ENCODE measurements at regions not wholly inside any gene's neighbourhood (a gene's known extent, or its start where the extent isn't known, plus 50 kb on each side); places are given as distances from the start of the nearest gene placed in this dataset.

DNA sequence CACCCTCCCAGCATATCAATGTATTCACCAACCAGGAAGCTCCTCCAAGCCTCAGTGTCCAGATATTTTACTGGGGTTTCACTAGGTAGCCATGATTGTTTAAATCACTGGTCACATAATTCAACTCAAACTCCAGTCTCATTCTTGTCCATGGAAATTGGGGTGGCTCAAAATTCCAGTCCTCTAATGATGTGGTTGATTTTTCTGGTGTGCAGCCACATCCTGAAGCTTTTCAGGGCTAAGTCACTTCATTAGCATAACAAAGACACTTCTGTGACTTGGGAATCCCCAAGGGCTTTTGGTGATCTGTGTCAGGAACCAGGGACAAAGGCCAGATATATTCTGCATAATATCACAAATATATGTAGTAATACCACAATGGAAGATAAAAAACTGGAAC, 786.9 kb upstream of the IGFBP3 start:
- no peak for DNase-seq

DNA sequence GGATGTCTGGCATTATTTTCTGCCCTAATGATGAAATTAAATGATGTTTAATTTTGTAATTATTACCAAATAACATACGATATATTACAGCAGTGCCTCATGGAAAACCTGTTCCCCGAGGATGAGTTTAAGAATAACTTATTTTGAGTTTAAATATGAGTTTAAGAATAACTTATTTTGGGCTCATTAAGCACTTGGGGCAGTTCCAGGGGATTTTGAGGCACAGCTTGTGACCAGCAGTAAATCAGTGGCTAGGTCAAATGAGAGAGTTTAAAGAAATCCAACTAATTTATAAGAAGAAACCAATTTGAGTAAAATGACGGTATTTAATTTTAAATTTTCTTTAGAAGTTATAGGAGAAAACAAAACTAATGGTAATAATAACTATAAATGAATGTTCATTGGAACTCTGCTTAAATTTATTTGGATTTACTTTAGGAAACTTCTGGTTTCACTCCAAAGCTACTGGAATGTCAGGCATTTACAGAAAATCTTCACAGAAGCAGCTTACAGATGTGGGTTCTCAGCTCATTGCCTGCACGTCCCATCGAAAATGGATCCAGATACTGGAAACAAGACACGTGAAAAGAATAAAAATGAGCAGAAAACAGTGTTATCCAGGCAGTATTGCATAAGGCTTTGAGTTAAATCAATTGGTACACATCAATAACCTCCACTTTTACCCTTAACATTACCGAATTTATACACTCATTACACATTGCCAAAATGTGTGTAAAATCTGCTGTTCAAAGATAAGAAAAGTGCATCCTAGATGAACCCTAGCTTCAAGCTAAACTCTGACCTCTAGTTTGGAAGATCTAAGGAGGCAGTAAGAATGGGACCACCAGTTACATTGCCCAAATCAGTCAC, 784.5 kb upstream of the IGFBP3 start:
- no peak for DNase-seq

DNA sequence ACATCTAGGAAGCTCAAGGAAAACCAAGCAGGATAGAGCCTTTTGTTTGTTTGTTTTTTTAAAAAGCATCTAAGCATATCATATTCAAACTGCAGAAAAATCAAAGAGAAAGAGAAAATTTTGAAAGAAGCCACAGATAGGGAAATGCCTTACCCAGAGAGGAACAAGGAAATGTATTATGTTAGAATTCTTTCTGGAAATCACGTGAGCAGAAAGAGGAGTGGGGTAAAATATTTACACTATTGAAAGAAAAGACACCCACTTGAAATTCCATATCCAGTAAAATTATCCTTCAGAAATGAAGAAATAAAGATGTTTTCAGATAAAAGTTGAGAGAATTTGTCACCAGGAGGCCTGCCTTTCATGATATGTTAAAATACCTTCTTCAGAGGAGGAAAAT, 775.7 kb upstream of the IGFBP3 start:
- no peak for DNase-seq

- DNase-seq: no peak
These were observed 774.1 kb upstream of the IGFBP3 start for GRCh38 chr7:46695051-46695708.

DNA sequence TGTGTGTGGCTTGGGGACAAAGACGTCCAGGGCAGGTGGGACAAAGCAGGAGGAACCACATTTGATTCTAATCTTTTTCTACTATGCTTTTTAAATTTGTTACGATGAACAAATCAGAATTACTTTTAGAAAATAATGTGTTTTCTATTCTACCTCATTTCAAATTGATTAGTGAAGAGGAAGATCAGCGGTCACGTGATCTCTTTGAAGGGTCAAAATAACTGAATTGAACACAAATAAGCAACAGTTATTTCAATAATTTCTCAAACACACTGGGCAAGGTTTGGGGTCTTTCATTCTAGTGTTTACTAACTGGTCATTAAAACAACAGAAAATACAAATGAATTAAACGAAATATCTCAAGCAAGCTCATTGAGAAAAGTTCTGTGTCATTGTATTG, 773.0 kb upstream of the IGFBP3 start:
- no peak for DNase-seq

GRCh38 chr7:46687203-46687602, 766.1 kb upstream of the IGFBP3 start:
- DNase-seq: no peak

GRCh38 chr7:46685051-46685450, 764.0 kb upstream of the IGFBP3 start:
- DNase-seq: no peak

DNA sequence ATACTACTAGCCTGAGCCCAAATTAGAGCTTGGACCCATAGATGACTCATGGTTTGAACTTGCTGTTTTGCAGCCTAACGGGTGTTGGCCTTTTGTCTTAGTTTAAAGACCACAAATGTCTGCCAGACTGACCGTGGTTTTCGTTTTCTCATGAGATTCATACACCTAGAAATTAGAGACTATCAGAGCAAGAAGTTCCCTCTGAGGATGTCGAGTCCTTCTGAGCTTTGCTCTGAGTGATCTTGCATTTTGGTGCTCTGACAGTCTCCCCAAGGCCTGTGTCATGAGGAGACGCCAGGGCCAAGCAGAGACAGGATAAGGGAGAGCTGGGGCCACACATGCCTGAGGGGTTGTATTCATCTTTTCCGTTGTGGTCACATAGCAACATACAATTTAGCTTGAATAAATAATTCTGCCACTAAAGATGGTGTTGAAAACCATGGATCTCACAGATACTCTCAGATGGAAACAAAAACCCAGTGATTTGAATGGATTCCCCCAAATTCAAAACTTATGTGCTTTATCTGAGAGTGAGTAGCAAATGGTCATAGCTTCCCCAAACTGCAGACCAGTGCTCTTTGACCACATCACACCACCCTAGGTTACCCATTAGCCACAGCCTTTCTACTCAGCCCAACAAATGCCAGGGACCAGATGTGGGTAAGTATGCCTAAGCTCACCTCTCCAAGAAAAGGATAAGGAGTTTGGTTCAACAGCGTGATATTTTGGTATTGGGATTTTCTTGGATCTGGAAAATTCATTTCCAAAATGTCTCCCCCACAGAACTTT, 762.0 kb upstream of the IGFBP3 start:
- no peak for DNase-seq

DNA sequence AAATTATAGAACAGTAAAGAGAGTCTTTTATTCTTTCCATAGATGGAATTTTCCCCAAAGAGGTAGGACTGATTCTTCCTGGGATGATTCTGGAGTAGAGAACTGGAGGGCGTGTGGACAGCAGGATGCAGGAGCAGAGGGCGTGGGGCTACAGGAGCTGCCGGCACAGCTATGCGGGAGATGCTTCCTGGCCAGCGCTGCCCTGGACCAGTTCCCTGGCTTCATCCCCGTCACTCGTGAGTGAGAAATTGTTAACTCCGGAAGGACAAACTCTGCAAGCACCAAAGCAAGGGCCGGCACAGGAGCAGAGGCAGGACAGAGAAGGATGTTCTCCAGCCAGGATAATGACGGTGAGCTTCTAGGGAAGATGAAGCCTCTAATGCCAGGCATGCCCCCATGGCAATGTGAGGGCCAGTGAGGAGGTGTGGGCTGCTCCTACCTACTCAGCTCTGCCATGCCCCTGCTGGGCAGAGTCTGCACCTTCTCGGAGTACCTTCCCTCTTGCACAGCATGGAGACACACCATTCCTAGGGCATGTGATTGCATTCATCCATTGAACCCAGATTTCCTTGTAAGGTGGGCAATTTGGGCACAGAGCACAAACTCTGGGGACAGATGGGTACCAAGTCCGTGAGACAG, 760.9 kb upstream of the IGFBP3 start:
- no peak for DNase-seq

DNA sequence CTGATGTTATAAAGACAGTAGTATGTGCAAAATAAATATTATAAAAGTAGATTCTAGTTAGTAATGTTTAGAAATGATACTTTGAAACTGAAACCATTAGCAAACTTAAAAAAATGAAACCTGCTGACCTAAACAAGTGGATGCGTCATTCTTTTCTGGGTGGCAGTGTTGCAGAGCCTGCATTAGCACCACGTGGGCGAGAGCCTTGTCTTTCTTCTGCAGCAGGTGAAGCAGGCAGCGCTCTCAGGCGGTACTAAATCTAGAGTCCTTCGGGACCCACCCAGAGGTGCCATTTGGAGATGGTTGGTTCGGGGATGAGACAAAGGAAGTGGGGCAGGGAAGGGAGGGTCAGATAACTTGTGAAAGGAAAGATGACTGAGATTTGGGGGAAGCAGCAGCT, 759.1 kb upstream of the IGFBP3 start:
- no peak for DNase-seq

DNA sequence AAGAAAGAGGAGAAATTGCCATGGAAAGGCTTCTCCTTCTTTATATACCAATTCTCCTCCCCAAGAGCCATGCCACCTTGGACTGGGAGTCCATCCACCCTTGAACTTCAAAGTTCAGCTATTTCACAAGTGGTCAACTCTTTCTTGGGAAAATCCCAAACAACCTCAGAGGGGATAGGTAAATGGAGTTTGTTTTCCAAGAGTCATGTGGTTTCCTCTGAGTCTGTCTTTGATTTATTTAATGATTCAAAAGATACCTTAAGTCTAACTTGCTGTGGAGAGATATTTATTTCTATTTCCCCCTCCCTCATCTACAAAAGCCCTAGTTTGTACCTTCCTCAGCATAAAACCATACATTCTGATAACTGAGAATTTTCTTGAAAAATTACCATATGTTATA, 758.6 kb upstream of the IGFBP3 start:
- DNase-seq: no peak

DNA sequence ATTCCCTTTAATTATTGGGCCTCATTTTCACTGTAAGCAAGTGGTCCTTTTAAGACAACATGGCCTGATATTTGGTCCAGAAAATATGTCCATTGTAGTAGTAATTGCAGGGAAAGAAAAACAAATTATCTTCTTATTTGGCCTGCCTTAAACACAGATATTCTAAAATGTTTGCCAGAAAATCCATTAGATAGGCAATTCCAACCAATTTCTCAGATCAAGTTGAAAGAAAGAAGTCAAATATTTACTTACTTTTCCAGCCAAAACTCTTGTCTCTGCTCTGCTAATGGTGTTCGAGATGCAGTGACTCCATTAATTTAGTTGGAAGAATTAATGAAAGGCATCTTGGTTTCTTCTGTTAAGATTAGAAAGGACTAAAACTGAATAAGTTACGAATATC, 757.3 kb upstream of the IGFBP3 start:
- no peak for DNase-seq

- DNase-seq: no peak
These were observed 754.4 kb upstream of the IGFBP3 start for GRCh38 chr7:46675456-46675855.

GRCh38 chr7:46672861-46673260, 751.8 kb upstream of the IGFBP3 start:
- DNase-seq: no peak

GRCh38 chr7:46671108-46671769, 750.2 kb upstream of the IGFBP3 start:
- DNase-seq: no peak

- no peak for DNase-seq
These were observed 748.0 kb upstream of the IGFBP3 start for GRCh38 chr7:46669028-46669427.

GRCh38 chr7:46664453-46664852, 743.4 kb upstream of the IGFBP3 start:
- no peak for DNase-seq

DNA sequence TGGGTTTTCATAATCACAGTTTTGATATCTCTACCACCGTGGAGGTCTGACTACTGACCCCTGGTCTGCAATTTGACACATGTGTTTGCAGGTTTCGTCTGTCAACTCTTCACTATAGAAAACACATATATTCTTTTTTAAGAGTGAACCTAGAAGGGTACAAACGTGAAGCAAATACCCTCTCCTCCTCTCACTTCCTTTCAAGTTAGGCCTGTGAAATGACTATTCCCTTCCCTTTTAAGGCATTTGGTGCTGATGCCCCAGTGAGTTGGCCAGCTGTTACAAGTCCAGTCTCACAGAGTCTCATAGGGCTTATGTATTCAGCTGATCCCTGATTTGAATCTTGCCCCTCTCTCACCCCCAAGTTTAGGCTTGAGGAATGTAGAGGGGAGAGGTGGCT, 742.0 kb upstream of the IGFBP3 start:
- no peak for DNase-seq

- no peak for DNase-seq
These were observed 740.4 kb upstream of the IGFBP3 start for GRCh38 chr7:46661431-46661830.

- no peak for DNase-seq
These were observed 739.4 kb upstream of the IGFBP3 start for GRCh38 chr7:46660402-46660980.

DNA sequence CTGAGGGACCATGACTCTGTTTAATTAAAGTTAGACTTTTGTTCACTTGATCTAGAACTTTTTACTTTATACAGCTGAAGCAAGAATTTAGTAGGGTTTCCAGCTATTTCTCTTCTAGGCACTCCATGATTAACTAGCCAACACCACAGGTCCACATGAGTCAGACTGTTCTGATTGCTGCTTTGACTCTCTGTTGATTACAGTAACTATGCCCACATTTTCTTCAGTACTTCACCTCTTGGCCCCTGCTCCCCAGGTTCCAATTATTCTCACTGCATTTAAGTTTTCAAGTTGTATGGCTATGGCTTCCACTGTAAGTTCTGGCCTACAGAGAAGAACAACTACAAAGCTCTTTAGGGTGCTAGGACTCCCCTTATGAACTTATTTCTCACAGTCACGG, 737.2 kb upstream of the IGFBP3 start:
- DNase-seq: no peak

All from 8988T (cell line).